Ishikawa (cell line): ENCODE measurements at regions not wholly inside any gene's neighbourhood (a gene's known extent, or its start where the extent isn't known, plus 50 kb on each side); places are given as distances from the start of the nearest gene placed in this dataset.

Experiments
- CEBPB ChIP-seq: IDR thresholded peaks from 2 replicates; pipeline ENCODE4 v1.6.1; 2012
- CREB1 ChIP-seq: IDR thresholded peaks from 2 replicates; pipeline ENCODE4 v1.6.1; 2012; ENCODE audit warnings: low read depth
- EGR1 ChIP-seq: IDR thresholded peaks from 2 replicates; pipeline ENCODE4 v1.6.1; 2012
- EP300 ChIP-seq: IDR thresholded peaks from 2 replicates; pipeline ENCODE4 v1.6.1; 2012; ENCODE audit warnings: borderline replicate concordance
- FOXM1 ChIP-seq: IDR thresholded peaks from 2 replicates; pipeline ENCODE4 v1.6.1; 2012; ENCODE audit warnings: low read depth, borderline replicate concordance
- RAD21 ChIP-seq: IDR thresholded peaks from 2 replicates; pipeline ENCODE4 v1.6.1; 2012; ENCODE audit warnings: low read depth
- TAF1 ChIP-seq: IDR thresholded peaks from 2 replicates; pipeline ENCODE4 v1.6.1; 2012; ENCODE audit warnings: low read depth, mild to moderate bottlenecking
- TEAD4 ChIP-seq: IDR thresholded peaks from 2 replicates; pipeline ENCODE4 v1.6.1; 2012
- ZBTB7A ChIP-seq: IDR thresholded peaks from 2 replicates; pipeline ENCODE4 v1.6.1; 2012; ENCODE audit warnings: low read depth

DNA sequence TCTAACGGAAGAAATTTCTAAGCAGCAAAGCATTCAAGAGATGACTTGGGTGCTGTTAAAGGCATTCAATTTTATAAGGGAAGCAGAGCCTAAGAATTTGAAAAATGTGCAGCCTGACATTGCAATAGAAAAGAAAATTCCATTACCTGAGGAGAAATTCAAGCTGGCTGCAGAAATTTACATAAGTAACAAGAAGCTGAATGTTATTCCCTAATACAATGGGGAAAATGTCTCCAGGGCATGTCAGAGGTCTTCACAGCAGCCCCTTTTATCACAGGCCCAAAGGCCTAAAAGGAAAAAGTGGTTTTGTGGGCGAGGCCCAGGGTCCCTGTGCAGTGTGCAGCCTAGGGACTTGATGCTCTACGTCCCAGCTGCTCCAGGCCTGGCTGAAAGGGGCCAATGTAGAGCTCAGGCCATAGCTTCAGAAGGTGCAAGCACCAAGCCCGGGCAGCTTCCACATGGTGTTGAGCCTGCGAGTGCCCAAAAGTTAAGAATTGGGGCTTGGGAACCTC is 306.7 kb downstream of the RDH14 start:
- TF ChIP-seq ZBTB7A (no peak), CEBPB (no peak), EGR1 (no peak), RAD21 (no peak), EP300 (no peak), CREB1 (no peak), TEAD4 (no peak), TAF1 (no peak), FOXM1 (no peak)
